CD4-positive, alpha-beta T cell treated with Interleukin-21 for 1 hour (primary cell): ENCODE measurements at regions not wholly inside any gene's neighbourhood (a gene's known extent, or its start where the extent isn't known, plus 50 kb on each side); places are given as distances from the start of the nearest gene placed in this dataset.
A peak's percentile ranks its signal among the peaks of the same experiment; 100 is the strongest.

ENCODE experiments used
- DNase-seq: peaks from one replicate; pipeline ENCODE4 v3.0.0-alpha.2; 2020

DNA sequence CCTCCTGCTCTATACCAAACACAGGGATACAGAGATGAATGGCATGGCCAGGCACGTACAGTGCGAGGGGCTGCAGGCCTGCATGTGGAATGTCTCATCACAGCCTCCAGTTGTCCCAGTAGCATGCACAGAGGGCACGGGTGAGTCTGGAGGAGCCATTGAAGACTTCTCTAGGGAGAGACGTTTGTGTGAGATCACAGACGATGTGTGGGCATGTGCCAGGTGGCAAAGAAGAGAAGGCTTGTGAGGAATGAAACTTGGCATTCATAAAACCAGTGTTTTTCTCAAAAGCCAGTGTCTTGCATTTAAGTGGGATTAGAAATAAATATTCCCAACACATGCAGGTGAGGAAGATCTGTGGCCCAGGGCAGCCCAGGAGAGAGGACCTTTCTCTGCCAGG is 119.1 kb upstream of the UBE3A start:
- no peak for DNase-seq

GRCh38 chr15:25556136-25556535 is 117.3 kb upstream of the UBE3A start:
- DNase-seq = no peak

- no peak for DNase-seq
Observed at GRCh38 chr15:25554640-25555039, 115.8 kb upstream of the UBE3A start.

DNA sequence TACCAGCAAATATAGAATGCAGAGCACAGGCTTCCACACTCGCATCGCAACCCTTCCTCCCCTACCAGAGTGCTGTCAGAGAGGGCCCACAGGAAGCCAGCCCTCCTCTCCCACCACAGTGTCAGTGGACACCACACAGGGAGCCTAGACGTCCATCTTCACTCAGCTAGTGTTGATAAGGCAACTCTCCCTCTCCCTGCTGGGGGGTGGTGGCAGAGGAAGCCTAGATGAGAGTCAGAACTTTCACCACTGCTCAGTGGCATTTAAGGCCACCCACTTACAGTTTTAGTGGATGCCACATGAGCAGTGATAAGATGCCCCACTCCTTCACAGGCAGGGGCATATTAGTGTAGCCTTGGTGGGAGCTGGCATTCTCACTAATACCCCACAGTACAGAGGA is 109.8 kb upstream of the UBE3A start:
- no peak for DNase-seq

DNA sequence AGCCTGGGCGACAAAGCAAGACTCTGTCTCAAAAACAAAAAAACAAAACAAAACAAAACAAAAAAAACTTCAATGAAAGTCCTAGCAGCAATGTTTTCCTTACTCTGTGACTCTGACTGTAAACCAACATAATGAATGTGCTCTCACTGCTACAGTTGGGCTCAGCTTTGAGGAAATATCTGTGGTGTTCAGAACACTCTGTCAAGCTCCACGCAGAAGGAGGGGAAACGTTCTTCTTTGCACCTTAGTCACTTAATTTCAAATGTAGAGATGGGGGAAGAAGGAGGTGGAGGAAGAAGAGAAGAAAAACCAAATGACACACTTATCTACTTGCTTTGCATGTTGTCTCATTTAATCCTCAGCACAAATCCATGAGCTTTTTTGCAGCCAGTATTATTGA is 107.1 kb upstream of the UBE3A start:
- DNase-seq = no peak

DNA sequence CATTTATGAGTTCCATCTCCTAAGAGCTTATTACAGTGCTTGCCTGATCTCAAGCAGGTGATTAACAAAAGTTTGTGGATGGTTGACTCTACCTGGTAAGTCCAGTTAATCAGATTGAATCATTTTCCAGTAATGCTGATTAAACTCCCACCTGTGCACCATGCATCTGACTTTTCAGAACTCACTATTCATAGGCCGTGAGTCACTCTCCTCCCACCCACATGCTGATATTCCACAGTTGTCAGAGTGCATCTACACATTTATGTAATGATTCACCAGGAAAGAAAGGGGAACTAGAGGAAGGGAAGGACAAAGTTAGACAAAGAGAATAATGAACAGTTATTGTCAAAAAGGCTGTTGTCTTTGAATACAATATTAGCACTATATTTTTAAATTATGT is 106.2 kb upstream of the UBE3A start:
- DNase-seq = no peak

GRCh38 chr15:25544076-25544475 is 105.3 kb upstream of the UBE3A start:
- no peak for DNase-seq

GRCh38 chr15:25543196-25543595 is 104.4 kb upstream of the UBE3A start:
- DNase-seq = no peak

- DNase-seq = no peak
Observed at GRCh38 chr15:25541228-25541627, 102.4 kb upstream of the UBE3A start.

DNA sequence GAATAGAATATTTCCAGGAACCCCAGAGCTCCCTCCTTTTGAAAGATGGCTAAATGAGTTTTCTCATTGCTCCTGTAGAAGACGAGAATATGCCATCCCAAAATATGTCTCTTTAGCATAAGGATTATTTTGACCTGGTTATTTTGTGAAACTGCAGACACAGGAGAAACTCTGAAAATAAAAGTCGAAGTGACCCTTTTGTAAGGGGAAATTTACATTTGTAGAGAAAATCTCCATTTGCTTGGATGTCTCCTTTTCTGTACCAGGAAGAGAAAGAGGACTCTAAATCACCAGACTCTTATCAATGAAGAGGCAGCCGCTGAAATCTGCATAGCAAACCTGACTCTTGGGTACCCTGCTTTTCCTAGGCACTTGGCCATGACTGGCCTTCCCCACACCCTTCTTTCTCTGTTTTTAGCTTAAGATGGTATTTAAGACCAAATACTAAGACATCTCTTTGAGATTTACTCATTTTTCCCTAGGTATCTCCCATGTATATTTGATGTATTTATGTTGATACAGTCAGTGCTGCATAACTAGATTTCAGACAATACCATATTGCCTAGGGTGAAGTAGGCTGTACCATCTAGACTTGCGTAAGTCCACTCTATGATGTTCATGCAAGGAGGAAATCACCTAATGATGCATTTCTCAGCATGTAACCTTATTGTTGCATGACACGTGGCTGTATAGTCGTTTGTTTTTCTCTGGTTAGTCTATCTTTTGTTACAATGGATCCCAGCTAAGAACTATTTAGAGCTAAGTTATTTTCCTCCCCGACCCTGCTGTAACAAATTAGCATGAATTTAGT is 98.2 kb upstream of the UBE3A start:
- DNase-seq = no peak

DNA sequence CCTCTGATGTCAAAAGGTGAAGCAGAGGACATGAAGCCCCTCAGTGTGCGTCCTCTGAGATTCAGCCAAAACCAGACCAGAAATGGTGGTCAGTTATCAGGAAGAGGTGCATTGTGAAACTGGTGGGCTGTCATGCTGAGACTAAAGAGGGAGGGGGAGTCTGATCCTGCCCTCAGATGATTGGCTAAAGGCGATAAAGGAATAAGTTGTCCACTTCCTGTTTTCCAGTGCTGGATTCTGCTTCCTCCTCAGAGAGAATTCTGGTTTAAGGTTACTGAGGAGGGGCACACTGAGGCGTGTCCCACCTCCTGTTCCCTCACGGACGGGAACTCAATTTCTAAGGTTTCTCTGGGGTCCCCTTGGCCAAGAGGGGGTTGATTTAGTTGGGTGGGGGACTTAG is 97.0 kb upstream of the UBE3A start:
- DNase-seq = no peak

GRCh38 chr15:25534293-25534692 is 95.5 kb upstream of the UBE3A start:
- DNase-seq = no peak

DNA sequence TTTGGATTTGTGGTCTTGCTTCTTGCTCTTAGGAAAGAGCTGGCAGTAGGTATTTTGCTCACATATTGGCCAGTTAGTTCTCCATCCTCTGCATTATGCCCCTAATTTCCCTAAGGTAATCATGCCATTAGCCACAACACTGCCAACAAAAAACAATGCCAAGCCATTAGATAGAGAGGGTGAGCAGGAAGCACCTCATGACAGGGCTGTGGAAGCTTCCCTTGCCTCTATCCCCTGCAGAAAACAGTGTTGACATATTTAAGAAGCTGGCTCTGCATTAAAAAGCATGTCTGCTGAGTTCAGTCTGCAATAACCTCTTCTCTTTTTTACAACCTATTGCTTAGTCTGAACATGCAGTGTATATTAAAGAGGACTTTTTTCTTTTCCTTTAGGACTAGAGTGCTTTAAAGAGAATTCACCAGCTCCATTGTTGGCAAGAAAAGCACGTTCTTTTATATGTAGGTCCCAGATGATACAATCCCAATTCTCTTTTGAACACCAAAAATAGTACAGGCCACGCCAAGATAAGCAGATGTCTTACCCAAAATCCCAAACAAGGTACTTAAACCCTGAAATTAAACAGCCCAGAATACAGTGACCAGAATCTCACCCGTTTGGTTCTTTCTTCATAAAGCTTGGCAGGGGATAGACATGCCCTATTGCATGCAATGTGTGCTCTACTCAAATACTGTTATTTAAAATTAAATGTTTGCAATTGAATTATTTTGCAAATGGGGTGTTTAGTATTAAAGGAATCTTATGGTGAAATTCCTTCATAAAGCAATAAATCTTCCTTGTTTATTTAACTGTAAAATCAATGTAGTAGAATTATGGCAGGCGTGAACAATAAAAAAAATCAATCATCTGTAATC is 93.7 kb upstream of the UBE3A start:
- DNase-seq = no peak

DNA sequence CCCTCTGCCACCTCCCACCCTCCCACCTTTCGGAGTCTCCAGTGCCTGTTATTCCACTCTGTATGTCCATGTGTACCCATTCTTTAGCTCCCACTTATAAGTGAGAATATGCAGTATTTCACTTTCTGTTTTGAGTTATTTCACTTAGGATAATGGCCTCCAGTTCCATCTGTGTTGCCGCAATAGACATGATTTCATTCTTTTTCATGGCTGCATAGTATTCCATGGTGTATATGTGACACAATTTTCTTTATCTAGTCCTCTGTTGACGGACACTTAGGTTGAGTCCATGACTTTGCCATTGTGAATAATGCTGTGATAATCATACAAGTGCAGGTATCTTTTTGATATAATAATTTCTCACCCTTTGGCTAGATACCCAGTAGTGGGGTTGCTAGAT is 91.0 kb upstream of the UBE3A start:
- no peak for DNase-seq

DNA sequence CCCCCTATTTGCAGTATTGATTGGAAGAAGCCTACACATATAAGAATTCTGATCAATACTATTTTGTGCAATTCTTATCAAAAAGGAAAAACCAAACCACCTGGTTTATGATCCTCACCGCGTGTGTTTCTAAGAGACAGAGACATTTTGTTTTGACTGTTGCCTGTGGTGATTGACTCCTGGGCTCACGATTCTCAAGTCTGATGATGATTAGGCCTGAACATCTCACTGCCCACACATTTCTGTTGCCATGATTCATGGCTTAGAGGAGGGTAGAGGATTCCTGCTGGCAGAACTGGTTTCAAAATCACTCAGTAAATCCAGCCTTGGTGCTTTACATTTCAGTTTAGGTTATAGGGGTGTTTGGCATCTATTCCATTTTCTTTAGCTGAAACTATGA is 88.3 kb upstream of the UBE3A start:
- DNase-seq = no peak

DNA sequence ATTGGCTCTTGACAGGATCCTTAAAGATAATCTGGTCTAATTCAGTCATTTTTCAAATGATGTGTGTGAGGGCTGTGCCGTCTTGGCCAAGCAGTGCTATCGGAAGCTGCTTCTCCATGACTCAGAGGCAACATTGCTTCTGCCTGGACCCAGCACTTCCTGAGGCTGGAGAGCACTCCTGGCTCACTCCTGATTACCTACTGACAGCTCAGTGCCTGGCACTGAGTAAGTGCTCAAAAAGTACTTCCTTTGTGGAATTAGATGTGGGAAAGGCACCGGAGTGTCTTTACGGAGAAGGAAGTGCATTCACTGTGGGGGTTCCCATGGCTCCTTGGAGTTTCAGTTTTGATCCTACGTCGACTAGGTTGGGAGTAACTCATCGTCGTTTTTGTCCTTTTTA is 86.9 kb upstream of the UBE3A start:
- no peak for DNase-seq

- DNase-seq = no peak
Observed at GRCh38 chr15:25515633-25516032, 76.8 kb upstream of the UBE3A start.

GRCh38 chr15:25514522-25514921 is 75.7 kb upstream of the UBE3A start:
- no peak for DNase-seq

- no peak for DNase-seq
Observed at GRCh38 chr15:25512957-25513356, 74.1 kb upstream of the UBE3A start.

DNA sequence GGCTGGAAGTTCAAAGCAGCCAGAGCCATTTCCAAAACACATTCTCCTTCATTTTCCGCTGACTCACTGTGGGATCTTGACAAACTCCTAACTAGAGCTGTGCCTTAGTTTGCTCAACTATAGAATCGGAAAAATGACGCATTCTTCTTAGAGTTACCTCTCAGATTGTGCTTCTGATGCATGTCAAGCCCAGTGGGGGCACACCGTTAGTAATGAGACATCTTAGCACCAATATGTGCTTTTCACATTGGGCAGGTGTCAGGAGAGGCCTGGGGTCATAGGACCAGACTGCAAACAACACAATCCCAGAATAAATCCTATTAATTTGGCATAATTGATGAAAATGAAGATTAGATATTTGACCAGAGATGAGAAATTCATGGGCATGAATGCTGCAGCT is 71.3 kb upstream of the UBE3A start:
- no peak for DNase-seq

DNA sequence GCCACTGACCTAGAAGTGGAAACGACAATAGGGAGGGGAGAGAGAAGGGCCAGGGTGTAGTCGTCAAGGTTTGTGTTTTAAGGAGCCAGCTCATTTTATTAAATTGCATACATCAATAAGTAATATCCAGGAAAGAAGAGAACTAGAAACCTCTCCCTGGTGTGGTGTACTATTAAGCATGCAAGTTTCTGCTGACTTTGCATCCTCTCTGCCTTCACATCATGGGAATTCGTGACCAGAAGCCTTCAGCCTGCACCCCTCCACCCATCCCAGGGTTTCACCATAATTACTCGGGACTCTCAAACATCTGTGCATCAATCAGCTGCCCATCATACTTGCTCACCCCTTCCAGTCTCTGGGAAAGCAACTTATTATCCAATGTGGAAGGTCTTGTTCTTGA is 70.9 kb upstream of the UBE3A start:
- no peak for DNase-seq

DNA sequence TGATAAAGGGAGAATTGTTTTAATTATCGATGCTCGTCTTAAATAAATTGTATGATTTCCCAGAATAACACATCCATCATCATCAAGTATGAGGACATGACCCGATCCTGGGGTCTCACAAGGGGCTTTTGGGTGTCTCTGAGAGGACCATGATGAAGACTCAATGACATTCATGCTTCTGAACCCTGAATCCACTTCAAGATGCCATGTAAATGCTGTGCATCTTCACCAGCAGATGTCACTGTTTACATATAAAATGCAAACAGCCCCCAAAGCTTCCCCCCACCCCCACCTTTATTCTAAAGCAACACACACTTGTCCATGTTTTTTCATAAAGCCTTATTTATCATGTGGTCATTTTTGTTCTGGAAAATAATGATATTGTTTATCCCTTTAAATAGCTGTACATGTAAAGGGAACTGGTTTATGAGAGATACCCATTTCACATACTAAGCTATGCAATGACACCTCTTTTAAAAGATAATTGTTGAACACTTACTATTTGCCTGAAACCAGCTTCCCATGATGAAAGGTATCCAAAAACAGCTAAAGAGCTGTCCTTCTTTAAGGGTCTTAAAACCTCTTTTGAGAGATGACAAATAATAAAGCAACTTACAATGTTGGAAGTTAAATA is 69.7 kb upstream of the UBE3A start:
- peak; percentile 11 for DNase-seq

- no peak for DNase-seq
Observed at GRCh38 chr15:25504307-25504706, 65.5 kb upstream of the UBE3A start.
